Smooth muscle cell of the brain vasculature (primary cell): ENCODE measurements at regions not wholly inside any gene's neighbourhood (a gene's known extent, or its start where the extent isn't known, plus 50 kb on each side); places are given as distances from the start of the nearest gene placed in this dataset.
"Not testable (repeated sequence)": the region's sequence is repeated elsewhere in the genome, so short reads cannot be mapped to it uniquely, and the experiment has no call there.

ENCODE experiments used
- DNase-seq: peaks from one replicate; pipeline ENCODE4 v3.0.0-alpha.2; 2012; ENCODE audit warnings: low read depth, low spot score

- no peak for DNase-seq
These were observed 531.2 kb downstream of the KCNA4 start for GRCh38 chr11:29485641-29486040.

DNA sequence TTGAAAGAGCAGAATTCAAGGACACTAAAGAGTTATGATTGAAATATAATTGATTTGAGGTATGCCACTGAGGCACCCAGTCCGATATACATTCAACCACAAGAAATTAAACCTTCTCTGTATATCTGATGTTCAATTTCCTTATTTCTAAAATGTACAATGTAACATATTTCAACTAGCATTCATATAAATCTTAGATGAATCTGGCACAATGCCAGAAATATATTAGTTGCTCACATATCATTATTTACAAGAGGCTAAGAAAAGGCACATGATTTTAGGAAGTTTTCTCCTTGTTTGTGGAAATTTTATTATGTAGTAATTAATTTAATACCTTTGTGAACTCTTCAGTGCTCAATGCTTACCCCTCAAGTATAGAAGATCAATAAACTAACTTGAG lies 532.3 kb downstream of the KCNA4 start:
- DNase-seq, result no peak

GRCh38 chr11:29483831-29484230 lies 533.0 kb downstream of the KCNA4 start:
- DNase-seq, result no peak

DNA sequence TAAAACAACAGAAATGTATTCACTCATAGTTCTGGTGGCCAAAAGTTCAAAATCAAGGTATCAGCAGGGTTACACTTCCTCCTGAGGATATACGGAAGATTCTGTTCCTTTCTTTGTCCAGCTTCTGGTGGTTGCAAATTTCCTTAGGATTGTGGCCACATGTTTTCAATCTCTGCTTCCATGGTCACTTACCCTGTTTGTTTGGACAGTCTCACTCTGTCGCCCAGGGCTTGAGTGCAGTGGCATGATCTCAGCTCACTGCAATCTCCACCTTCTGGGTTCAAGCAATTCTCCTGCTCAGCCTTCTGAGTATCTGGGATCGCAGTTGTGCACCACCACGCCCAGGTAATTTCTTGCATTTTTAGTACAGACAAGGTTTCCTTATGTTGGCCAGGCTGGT lies 534.3 kb downstream of the KCNA4 start:
- no peak for DNase-seq

GRCh38 chr11:29481738-29482137 lies 535.1 kb downstream of the KCNA4 start:
- DNase-seq, result no peak

GRCh38 chr11:29480981-29481380 lies 535.8 kb downstream of the KCNA4 start:
- no peak for DNase-seq

DNA sequence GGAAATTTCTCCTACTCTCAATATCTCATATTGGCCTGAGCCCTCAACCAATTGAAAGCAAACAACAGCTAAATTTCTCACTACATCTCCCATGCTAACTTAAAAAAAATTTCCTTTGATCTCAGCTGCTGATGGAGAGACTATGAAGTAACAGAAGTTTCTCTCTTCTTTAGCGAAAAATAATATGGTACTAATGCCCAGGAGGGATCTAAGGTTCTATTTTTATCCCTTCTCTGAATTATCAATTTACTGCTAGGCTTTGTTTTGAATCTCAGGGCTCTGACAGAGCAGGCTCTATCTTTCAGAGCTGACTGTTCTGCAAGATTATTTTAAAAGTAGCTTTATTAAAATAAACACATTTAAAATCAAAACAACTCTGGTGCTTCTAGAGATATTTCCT lies 558.6 kb downstream of the KCNA4 start:
- DNase-seq, result no peak

GRCh38 chr11:29452146-29452545 lies 564.7 kb downstream of the KCNA4 start:
- DNase-seq, result no peak

DNA sequence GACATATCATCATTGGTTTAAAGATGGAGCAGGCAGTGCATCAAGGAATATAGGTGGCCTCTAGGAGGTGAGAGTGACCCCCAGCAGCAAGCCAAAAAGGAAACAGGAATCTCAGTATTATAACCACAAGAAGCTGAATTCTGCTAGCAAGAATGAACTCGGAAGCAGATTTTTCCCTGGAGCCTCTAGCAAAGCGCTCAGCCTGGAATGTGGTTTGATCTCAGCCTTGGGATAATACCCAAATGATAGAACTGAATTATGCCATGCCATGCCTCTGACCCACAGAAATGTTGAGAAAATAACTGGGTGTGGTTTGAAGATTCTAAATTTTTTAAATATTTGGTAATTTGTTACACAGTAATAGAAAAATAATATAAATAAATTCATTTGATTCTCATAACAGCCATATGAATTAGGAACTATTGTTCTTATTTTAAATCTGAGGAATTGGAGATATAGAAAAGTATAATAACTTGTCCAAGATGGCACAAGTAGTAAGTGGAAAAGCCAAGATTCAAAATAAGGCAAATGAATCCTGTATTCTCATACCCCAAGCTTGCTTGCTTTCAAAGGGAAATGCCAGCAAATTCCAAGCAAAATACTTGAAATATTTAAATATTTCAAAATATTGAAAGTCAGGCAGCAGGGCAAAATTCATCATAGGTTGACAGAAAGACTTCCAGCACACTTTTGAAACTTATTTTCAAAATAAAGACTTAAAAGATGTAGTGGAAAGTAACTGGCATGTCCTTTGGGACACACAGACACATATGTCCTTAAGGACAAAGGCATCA lies 567.4 kb downstream of the KCNA4 start:
- no peak for DNase-seq

DNA sequence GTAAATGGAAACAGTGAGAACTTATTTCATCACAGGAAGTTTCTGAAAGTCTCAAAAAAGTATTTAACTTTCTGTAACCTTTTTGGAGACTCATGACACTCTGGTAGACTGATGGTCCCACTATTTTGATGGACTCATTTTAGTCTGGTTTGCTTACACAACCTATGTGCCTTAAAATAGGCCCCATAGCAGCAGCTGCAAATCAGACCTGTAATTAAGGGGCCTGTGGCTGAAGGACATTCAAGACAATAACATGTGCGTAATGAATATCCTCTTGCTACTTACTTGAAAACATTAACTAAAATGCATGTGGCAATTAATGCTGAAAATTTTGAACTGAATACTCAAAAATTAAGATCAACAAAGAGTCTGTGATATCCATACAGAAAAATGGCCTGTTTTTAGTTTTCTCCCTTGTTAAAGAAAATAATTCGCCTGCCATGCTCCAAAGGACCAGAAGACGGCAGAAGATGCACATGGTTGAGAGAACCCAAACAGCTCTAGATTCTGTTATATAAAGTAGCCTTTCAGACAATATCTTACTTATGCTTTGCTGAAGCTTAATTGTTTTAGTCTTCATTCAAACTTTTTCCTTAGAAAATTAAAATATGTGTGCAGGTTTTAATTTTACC lies 568.5 kb downstream of the KCNA4 start:
- DNase-seq, result no peak

GRCh38 chr11:29447821-29448220 lies 569.0 kb downstream of the KCNA4 start:
- DNase-seq, result no peak

DNA sequence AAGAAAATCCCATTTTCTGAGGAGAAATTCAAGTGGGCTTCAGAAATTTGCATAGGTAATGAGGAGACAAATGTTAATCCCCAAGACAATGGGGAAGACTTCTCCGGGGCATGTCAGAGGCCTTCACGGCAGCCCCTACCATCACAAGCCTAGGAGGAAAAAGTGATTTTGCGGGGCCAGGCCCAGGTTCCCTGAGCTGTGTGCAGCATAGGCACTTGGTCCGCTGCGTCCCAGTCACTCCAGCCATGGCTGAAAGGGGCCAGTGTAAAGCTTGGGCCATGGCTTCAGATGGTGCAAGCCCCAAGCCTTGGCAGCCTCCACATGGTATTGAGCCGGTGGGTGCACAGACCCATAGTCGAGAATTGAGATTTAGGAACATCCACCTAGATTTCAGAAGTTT lies 570.7 kb downstream of the KCNA4 start:
- no peak for DNase-seq

GRCh38 chr11:29445191-29445590 lies 571.6 kb downstream of the KCNA4 start:
- DNase-seq, result not testable (repeated sequence)

GRCh38 chr11:29438815-29439214 lies 578.0 kb downstream of the KCNA4 start:
- no peak for DNase-seq

GRCh38 chr11:29435421-29435820 lies 581.4 kb downstream of the KCNA4 start:
- DNase-seq, result no peak

DNA sequence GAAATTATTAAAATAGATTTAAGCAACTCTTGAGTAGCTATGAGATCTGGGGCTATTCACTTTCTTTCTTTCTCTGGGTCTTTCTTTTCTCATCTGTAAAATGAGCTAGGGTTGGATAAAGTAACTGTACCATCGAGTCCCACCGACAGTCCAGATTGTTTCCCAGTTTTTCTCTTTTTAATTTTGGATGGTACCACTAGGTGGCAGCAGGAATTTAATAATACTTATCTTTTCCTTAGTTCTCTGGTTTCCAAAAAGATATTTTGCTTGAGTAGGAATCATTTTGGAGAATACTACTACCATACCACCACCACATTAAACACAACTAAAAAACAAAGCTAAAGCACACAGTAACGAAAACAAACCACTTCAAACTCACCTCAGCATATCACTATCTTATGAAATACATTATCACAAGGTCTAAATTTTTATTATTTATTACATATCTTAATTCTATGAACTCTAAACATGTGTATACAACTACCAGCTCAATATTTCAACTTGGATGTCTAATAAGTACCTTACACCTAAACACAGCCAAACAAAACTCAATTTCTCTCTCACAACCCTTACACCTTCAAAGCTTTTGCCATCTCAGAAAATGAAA lies 584.0 kb downstream of the KCNA4 start:
- DNase-seq, result no peak

GRCh38 chr11:29405305-29405704 lies 611.5 kb downstream of the KCNA4 start:
- no peak for DNase-seq

GRCh38 chr11:29395555-29396072 lies 621.2 kb downstream of the KCNA4 start:
- DNase-seq, result no peak

DNA sequence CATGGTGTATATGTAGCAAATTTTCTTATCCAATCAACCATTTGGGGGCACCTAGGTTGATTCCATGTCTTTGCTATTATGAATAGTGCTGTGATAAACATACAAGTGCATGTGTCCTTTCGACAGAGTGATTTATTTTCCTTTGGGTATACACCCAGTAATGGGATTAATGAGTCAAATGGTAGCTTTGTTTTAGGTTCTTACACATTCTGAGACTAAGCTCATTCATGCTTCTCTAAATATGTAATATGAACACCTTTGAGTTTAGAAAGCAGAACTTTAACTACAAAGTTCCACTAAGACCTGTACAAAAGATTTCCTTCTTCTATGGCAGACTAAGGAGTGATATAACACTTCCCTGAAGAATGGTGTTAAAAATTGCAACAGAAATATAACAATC lies 627.0 kb downstream of the KCNA4 start:
- no peak for DNase-seq

GRCh38 chr11:29373725-29374124 lies 643.1 kb downstream of the KCNA4 start:
- DNase-seq, result no peak

- no peak for DNase-seq
These were observed 648.7 kb downstream of the KCNA4 start for GRCh38 chr11:29368126-29368525.

DNA sequence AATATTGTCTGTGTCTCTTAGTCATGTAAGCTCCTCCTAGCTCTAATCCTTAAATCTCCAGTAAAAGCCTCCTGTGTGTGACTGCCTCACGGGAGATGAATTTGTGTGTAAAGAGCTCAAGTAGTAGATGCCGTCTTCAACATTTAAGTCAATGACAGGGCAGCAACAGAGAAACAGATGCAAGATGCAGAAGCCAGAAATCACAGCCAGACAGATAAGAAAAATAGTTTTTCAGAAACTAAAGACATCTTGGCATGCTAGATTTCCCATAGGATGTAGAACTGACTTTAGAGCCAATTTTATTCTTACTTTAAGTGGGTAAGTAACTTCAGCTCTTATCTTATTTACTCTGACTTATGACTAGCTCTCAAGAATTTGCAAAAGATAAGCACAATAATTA lies 652.8 kb downstream of the KCNA4 start:
- DNase-seq, result no peak

DNA sequence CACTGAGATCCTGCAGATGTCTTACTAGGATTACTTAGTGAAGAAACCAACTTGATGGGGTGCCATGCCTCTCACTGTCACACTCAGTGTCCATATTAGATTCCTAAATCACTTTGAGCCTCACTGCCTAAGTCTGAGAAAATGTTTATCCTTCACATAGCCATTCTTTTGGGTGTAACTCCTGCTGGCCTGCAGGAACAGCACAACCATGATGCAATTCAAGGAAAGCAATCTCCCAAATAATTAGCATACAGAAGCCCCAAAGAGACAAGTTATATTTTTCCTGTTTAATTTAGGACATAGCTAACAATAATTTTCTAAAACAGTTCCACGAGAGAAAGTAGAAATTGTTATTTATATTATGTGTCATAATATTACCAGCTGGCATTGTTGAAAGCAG lies 655.5 kb downstream of the KCNA4 start:
- DNase-seq, result no peak
